Osteoblast (primary cell): ENCODE measurements at regions not wholly inside any gene's neighbourhood (a gene's known extent, or its start where the extent isn't known, plus 50 kb on each side); places are given as distances from the start of the nearest gene placed in this dataset.

Source experiments
- DNase-seq: peaks from one replicate; pipeline ENCODE4 v3.0.0; 2011; ENCODE audit warnings: low spot score, mixed read lengths; ENCODE audit not compliant: insufficient read length; ENCODE audit errors: missing footprints
- H2AFZ ChIP-seq: 2 replicates; pipeline ENCODE4 v1.6.0; 2011; ENCODE audit warnings: mild to moderate bottlenecking, low read length
- H3K27ac ChIP-seq: 2 replicates; pipeline ENCODE4 v1.5.1; 2011; ENCODE audit warnings: mild to moderate bottlenecking, low read depth, low read length, moderate library complexity
- H3K27me3 ChIP-seq: 2 replicates; pipeline ENCODE4 v1.6.0; 2012; ENCODE audit warnings: mild to moderate bottlenecking, control low read depth, inconsistent platforms, low read length, moderate library complexity; ENCODE audit not compliant: insufficient read depth
- H3K36me3 ChIP-seq: 2 replicates; pipeline ENCODE4 v1.5.1; 2011; ENCODE audit warnings: mild to moderate bottlenecking, low read length, control low read depth, moderate library complexity; ENCODE audit not compliant: insufficient read depth
- H3K4me1 ChIP-seq: 2 replicates; pipeline ENCODE4 v1.5.1; 2011; ENCODE audit warnings: mild to moderate bottlenecking, low read length, control low read depth, moderate library complexity; ENCODE audit not compliant: insufficient read depth
- H3K4me2 ChIP-seq: 2 replicates; pipeline ENCODE4 v1.6.0; 2011; ENCODE audit warnings: mild to moderate bottlenecking, low read length; ENCODE audit not compliant: insufficient read depth
- H3K4me3 ChIP-seq: fragments of 200-600 bp; sonication (generic); 3 replicates; pipeline ENCODE4 v1.5.1; 2012; ENCODE audit warnings: mild to moderate bottlenecking, low read length, inconsistent platforms; ENCODE audit not compliant: insufficient read depth
- H3K79me2 ChIP-seq: 2 replicates; pipeline ENCODE4 v1.6.0; 2012; ENCODE audit warnings: mild to moderate bottlenecking, low read length, control low read depth, inconsistent platforms; ENCODE audit not compliant: insufficient read depth
- H3K9me3 ChIP-seq: 2 replicates; pipeline ENCODE4 v1.5.1; 2011; ENCODE audit warnings: low read depth, low read length, control low read depth
- H4K20me1 ChIP-seq: 2 replicates; pipeline ENCODE4 v1.6.0; 2012; ENCODE audit warnings: mild to moderate bottlenecking, low read length, control low read depth; ENCODE audit not compliant: insufficient read depth
- CTCF ChIP-seq: IDR thresholded peaks from 2 replicates; pipeline ENCODE4 v1.5.1; 2011; ENCODE audit warnings: mild to moderate bottlenecking, low read depth, low read length, moderate library complexity; ENCODE audit errors: extremely low read depth

- Histone ChIP-seq H3K27ac (no peak overlapping the region), H4K20me1 (no peaks in the 10 kb centered on the region), H3K36me3 (no peaks in the 10 kb centered on the region), H3K4me1 (peaks cover 15% of the 10 kb centered on the region), H2AFZ (no peak overlapping the region), H3K4me3 (no peak overlapping the region), H3K79me2 (no peaks in the 10 kb centered on the region), H3K4me2 (no peak overlapping the region), H3K27me3 (no peaks in the 10 kb centered on the region), H3K9me3 (no peaks in the 10 kb centered on the region)
- no peak for DNase-seq
- no peak for TF ChIP-seq CTCF
Observed at GRCh38 chr1:232380596-232380995, 249.3 kb downstream of the SIPA1L2 start.

- Histone ChIP-seq H3K27me3 (no peaks in the 10 kb centered on the region), H3K4me2 (no peak overlapping the region), H2AFZ (no peak overlapping the region), H3K36me3 (no peaks in the 10 kb centered on the region), H4K20me1 (no peaks in the 10 kb centered on the region), H3K27ac (no peak overlapping the region), H3K9me3 (no peaks in the 10 kb centered on the region), H3K4me1 (peaks cover 12% of the 10 kb centered on the region), H3K79me2 (no peaks in the 10 kb centered on the region), H3K4me3 (no peak overlapping the region)
- DNase-seq, result no peak
- no peak for TF ChIP-seq CTCF
Observed at GRCh38 chr1:232380131-232380530, 249.8 kb downstream of the SIPA1L2 start.

- Histone ChIP-seq H3K4me3 (no peak overlapping the region), H3K79me2 (no peaks in the 10 kb centered on the region), H3K9me3 (no peaks in the 10 kb centered on the region), H3K27ac (no peak overlapping the region), H4K20me1 (no peaks in the 10 kb centered on the region), H3K4me1 (peaks cover 5% of the 10 kb centered on the region), H2AFZ (no peak overlapping the region), H3K36me3 (no peaks in the 10 kb centered on the region), H3K4me2 (no peak overlapping the region), H3K27me3 (no peaks in the 10 kb centered on the region)
- TF ChIP-seq CTCF, result no peak
- no peak for DNase-seq
Observed at GRCh38 chr1:232379063-232379434, 250.9 kb downstream of the SIPA1L2 start.

GRCh38 chr1:232378266-232379062 is 251.5 kb downstream of the SIPA1L2 start:
- Histone ChIP-seq H3K36me3 (no peaks in the 10 kb centered on the region), H3K4me2 (no peak overlapping the region), H4K20me1 (no peaks in the 10 kb centered on the region), H3K27me3 (no peaks in the 10 kb centered on the region), H2AFZ (no peak overlapping the region), H3K4me1 (peaks cover 5% of the 10 kb centered on the region), H3K4me3 (no peak overlapping the region), H3K9me3 (no peaks in the 10 kb centered on the region), H3K79me2 (no peaks in the 10 kb centered on the region), H3K27ac (no peak overlapping the region)
- TF ChIP-seq CTCF, result no peak
- DNase-seq, result no peak
